ENCODE measurements at regions not wholly inside any gene's neighbourhood (a gene's known extent, or its start where the extent isn't known, plus 50 kb on each side); places are given as distances from the start of the nearest gene placed in this dataset.

DNA sequence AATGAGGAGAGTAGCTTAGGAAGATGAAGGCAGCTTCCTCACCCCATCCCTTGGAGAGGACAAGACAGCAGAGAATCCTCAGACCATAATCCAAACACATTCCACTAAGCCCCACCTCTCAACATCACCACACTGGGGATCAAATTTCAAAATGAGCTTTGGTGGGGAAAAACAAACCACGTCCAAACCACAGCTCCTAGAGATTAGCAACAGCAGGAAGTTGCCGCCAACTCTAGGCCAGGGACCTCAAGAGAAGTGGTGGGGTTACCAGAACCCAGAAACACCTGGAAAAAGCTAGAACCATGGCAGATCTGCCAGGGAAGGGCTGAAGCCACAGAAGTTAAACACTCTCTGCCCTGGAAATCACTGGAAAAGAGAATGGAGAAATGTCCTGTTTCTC, 571.6 kb downstream of the HS3ST4 start:
- Histone ChIP-seq H3K4me1 (ENCODE audit: control insufficient read depth, insufficient read depth, low read length) (no peaks in the 10 kb centered on the region), H3K27me3 (replicated peaks in 1 of 2; ENCODE audit: control insufficient read depth in 2 of 2, insufficient read depth in 2 of 2, low read length in 1 of 2) (no peaks in the 10 kb centered on the region), H4K20me1 (ENCODE audit: control insufficient read depth, insufficient read depth) (no peaks in the 10 kb centered on the region), H3K9ac (ENCODE audit: control insufficient read depth, insufficient read depth, low read length) (no peak overlapping the region), H3K4me3 (no peak overlapping the region), H3K27ac (ENCODE audit: control insufficient read depth, insufficient read depth) (no peak overlapping the region), H3K4me2 (ENCODE audit: control insufficient read depth, insufficient read depth) (no peak overlapping the region), H3K36me3 (ENCODE audit: control insufficient read depth in 2 of 2, insufficient read depth in 2 of 2, low read length in 1 of 2) (no peaks in the 10 kb centered on the region), H2AFZ (ENCODE audit: control insufficient read depth, low read depth, low read length) (no peak overlapping the region), H3K9me3 (replicated peaks; ENCODE audit: control insufficient read depth, insufficient read depth, low read length) (no peaks in the 10 kb centered on the region), H3K79me2 (ENCODE audit: control insufficient read depth, insufficient read depth, low read length) (no peaks in the 10 kb centered on the region)
- FAIRE-seq (no peak), DNase-seq (ENCODE audit: low read depth, low spot score) (no peak), ATAC-seq (no peak)
- POLR2A ChIA-PET = no interaction called here
- CTCF ChIA-PET = no interaction called here
- BruUV-seq (replicated peaks) = no TSS peak
- intact Hi-C loops (cut with micrococcal nuclease; ENCODE audit: unreplicated experiment) (no loop called here), in situ Hi-C loops (cut with MboI) (no loop called here)
- RAD21 ChIA-PET (ENCODE audit: unreplicated experiment) = no interaction called here
- 0% methylated on average over 2 of the region's 2 CpGs for WGBS (ENCODE audit: insufficient coverage, insufficient replicate concordance, low lambda C conversion rate, missing lambda C conversion rate)
- SMC1A ChIA-PET (ENCODE audit: uncharacterized antibody, unreplicated experiment) = no interaction called here
- no peak for TF ChIP-seq POLR2A (IDR thresholded peaks at IDR 0.05; ENCODE audit: low read depth, low read length)
- TF ChIP-seq, protein P1, sequence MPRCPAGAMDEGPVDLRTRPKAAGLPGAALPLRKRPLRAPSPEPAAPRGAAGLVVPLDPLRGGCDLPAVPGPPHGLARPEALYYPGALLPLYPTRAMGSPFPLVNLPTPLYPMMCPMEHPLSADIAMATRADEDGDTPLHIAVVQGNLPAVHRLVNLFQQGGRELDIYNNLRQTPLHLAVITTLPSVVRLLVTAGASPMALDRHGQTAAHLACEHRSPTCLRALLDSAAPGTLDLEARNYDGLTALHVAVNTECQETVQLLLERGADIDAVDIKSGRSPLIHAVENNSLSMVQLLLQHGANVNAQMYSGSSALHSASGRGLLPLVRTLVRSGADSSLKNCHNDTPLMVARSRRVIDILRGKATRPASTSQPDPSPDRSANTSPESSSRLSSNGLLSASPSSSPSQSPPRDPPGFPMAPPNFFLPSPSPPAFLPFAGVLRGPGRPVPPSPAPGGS (IDR thresholded peaks at IDR 0.05; ENCODE audit: borderline replicate concordance, insufficient read depth, low read depth, low read length, poor library complexity, severe bottlenecking) = no peak
- no peak for TF ChIP-seq NFXL1 (IDR thresholded peaks at IDR 0.05; ENCODE audit: borderline replicate concordance)
- no peak for TF ChIP-seq ZNF24 (IDR thresholded peaks at IDR 0.05)
- TF ChIP-seq SUZ12 (IDR thresholded peaks at IDR 0.05; ENCODE audit: unreplicated experiment) = no peak
- TF ChIP-seq SUPT20H (IDR thresholded peaks at IDR 0.05; ENCODE audit: borderline replicate concordance, control insufficient read depth, low read depth, low read length) = no peak
- TF ChIP-seq, protein P2, sequence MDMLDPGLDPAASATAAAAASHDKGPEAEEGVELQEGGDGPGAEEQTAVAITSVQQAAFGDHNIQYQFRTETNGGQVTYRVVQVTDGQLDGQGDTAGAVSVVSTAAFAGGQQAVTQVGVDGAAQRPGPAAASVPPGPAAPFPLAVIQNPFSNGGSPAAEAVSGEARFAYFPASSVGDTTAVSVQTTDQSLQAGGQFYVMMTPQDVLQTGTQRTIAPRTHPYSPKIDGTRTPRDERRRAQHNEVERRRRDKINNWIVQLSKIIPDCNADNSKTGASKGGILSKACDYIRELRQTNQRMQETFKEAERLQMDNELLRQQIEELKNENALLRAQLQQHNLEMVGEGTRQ (IDR thresholded peaks at IDR 0.05; ENCODE audit: borderline replicate concordance, low read depth, low read length) = no peak
- TF ChIP-seq, protein P3, sequence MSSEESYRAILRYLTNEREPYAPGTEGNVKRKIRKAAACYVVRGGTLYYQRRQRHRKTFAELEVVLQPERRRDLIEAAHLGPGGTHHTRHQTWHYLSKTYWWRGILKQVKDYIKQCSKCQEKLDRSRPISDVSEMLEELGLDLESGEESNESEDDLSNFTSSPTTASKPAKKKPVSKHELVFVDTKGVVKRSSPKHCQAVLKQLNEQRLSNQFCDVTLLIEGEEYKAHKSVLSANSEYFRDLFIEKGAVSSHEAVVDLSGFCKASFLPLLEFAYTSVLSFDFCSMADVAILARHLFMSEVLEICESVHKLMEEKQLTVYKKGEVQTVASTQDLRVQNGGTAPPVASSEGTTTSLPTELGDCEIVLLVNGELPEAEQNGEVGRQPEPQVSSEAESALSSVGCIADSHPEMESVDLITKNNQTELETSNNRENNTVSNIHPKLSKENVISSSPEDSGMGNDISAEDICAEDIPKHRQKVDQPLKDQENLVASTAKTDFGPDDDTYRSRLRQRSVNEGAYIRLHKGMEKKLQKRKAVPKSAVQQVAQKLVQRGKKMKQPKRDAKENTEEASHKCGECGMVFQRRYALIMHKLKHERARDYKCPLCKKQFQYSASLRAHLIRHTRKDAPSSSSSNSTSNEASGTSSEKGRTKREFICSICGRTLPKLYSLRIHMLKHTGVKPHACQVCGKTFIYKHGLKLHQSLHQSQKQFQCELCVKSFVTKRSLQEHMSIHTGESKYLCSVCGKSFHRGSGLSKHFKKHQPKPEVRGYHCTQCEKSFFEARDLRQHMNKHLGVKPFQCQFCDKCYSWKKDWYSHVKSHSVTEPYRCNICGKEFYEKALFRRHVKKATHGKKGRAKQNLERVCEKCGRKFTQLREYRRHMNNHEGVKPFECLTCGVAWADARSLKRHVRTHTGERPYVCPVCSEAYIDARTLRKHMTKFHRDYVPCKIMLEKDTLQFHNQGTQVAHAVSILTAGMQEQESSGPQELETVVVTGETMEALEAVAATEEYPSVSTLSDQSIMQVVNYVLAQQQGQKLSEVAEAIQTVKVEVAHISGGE (CRISPR knock-in tag; IDR thresholded peaks at IDR 0.05) = no peak
- TF ChIP-seq ZNF384 (IDR thresholded peaks at IDR 0.05; ENCODE audit: borderline replicate concordance, low read depth, low read length) = no peak
- no peak for TF ChIP-seq BHLHE40 (IDR thresholded peaks at IDR 0.05; ENCODE audit: borderline replicate concordance in 1 of 2, low read depth in 2 of 2, low read length in 1 of 2)
- TF ChIP-seq, protein P4, sequence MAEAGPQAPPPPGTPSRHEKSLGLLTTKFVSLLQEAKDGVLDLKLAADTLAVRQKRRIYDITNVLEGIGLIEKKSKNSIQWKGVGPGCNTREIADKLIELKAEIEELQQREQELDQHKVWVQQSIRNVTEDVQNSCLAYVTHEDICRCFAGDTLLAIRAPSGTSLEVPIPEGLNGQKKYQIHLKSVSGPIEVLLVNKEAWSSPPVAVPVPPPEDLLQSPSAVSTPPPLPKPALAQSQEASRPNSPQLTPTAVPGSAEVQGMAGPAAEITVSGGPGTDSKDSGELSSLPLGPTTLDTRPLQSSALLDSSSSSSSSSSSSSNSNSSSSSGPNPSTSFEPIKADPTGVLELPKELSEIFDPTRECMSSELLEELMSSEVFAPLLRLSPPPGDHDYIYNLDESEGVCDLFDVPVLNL (IDR thresholded peaks at IDR 0.05; ENCODE audit: low read depth, low read length) = no peak
- TF ChIP-seq CHD4 (IDR thresholded peaks at IDR 0.05) = no peak
- no peak for TF ChIP-seq SMC3 (IDR thresholded peaks at IDR 0.05; ENCODE audit: borderline replicate concordance, low read length)
- TF ChIP-seq ZSCAN29 (IDR thresholded peaks at IDR 0.05) = no peak
- TF ChIP-seq DPF2 (IDR thresholded peaks at IDR 0.05) = no peak
- no peak for TF ChIP-seq ZNF207 (IDR thresholded peaks at IDR 0.05; ENCODE audit: borderline replicate concordance)
- no peak for TF ChIP-seq ZNF274 (IDR thresholded peaks at IDR 0.05; ENCODE audit: insufficient read depth, insufficient read length)
- no peak for TF ChIP-seq CBX5 (IDR thresholded peaks at IDR 0.05; ENCODE audit: low read depth)
- no peak for TF ChIP-seq FOXK2 (IDR thresholded peaks at IDR 0.05)

Measured in GM12878 (cell line).